Osteoblast (primary cell): ENCODE measurements at regions not wholly inside any gene's neighbourhood (a gene's known extent, or its start where the extent isn't known, plus 50 kb on each side); places are given as distances from the start of the nearest gene placed in this dataset.

Experiments used
- DNase-seq: peaks from one replicate; pipeline ENCODE4 v3.0.0; 2011; ENCODE audit warnings: low spot score, mixed read lengths; ENCODE audit not compliant: insufficient read length; ENCODE audit errors: missing footprints
- H2AFZ ChIP-seq: 2 replicates; pipeline ENCODE4 v1.6.0; 2011; ENCODE audit warnings: mild to moderate bottlenecking, low read length
- H3K27ac ChIP-seq: 2 replicates; pipeline ENCODE4 v1.5.1; 2011; ENCODE audit warnings: mild to moderate bottlenecking, low read depth, low read length, moderate library complexity
- H3K27me3 ChIP-seq: 2 replicates; pipeline ENCODE4 v1.6.0; 2012; ENCODE audit warnings: mild to moderate bottlenecking, control low read depth, inconsistent platforms, low read length, moderate library complexity; ENCODE audit not compliant: insufficient read depth
- H3K36me3 ChIP-seq: 2 replicates; pipeline ENCODE4 v1.5.1; 2011; ENCODE audit warnings: mild to moderate bottlenecking, low read length, control low read depth, moderate library complexity; ENCODE audit not compliant: insufficient read depth
- H3K4me1 ChIP-seq: 2 replicates; pipeline ENCODE4 v1.5.1; 2011; ENCODE audit warnings: mild to moderate bottlenecking, low read length, control low read depth, moderate library complexity; ENCODE audit not compliant: insufficient read depth
- H3K4me2 ChIP-seq: 2 replicates; pipeline ENCODE4 v1.6.0; 2011; ENCODE audit warnings: mild to moderate bottlenecking, low read length; ENCODE audit not compliant: insufficient read depth
- H3K4me3 ChIP-seq: fragments of 200-600 bp; sonication (generic); 3 replicates; pipeline ENCODE4 v1.5.1; 2012; ENCODE audit warnings: mild to moderate bottlenecking, low read length, inconsistent platforms; ENCODE audit not compliant: insufficient read depth
- H3K79me2 ChIP-seq: 2 replicates; pipeline ENCODE4 v1.6.0; 2012; ENCODE audit warnings: mild to moderate bottlenecking, low read length, control low read depth, inconsistent platforms; ENCODE audit not compliant: insufficient read depth
- H3K9me3 ChIP-seq: 2 replicates; pipeline ENCODE4 v1.5.1; 2011; ENCODE audit warnings: low read depth, low read length, control low read depth
- H4K20me1 ChIP-seq: 2 replicates; pipeline ENCODE4 v1.6.0; 2012; ENCODE audit warnings: mild to moderate bottlenecking, low read length, control low read depth; ENCODE audit not compliant: insufficient read depth
- CTCF ChIP-seq: IDR thresholded peaks from 2 replicates; pipeline ENCODE4 v1.5.1; 2011; ENCODE audit warnings: mild to moderate bottlenecking, low read depth, low read length, moderate library complexity; ENCODE audit errors: extremely low read depth

- DNase-seq: no peak
Measured at GRCh38 chr7:51539840-51540239, 223.2 kb upstream of the COBL start.

DNA sequence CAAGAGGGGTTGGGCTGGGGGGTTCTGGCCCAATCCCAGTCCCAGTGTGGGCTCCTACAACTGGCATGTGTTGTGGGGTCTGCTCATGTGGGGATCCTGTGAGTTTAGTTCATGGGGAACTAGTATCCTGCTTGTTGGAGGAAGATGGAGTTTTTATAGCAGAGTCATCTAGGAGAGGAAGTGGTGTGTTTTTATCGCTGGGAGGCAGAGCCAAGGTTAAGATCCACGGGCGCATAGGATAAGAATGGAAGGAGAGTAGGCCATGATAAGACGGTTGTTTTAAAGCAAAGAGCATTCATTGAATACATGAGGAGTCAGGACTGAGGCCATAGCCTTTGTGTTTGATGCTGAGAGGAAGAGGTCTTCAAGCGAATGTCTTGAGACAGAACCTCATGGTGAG is 211.6 kb upstream of the COBL start:
- TF ChIP-seq CTCF: no peak
- DNase-seq: no peak
- H2AFZ ChIP-seq: no peak overlapping the region
- no peaks in the 10 kb centered on the region for H3K9me3 ChIP-seq
- H3K27me3 ChIP-seq: no peaks in the 10 kb centered on the region
- H3K36me3 ChIP-seq: no peaks in the 10 kb centered on the region
- no peak overlapping the region for H3K4me3 ChIP-seq
- H3K27ac ChIP-seq: no peak overlapping the region
- H3K79me2 ChIP-seq: no peaks in the 10 kb centered on the region
- H3K4me2 ChIP-seq: no peak overlapping the region
- H4K20me1 ChIP-seq: no peaks in the 10 kb centered on the region
- no peaks in the 10 kb centered on the region for H3K4me1 ChIP-seq

More at GRCh38 chr7:51539840-51540239, 223.2 kb upstream of the COBL start:
- H3K4me3 ChIP-seq: no peak overlapping the region
- H3K36me3 ChIP-seq: no peaks in the 10 kb centered on the region
- no peaks in the 10 kb centered on the region for H3K27me3 ChIP-seq
- H2AFZ ChIP-seq: no peak overlapping the region
- H3K79me2 ChIP-seq: no peaks in the 10 kb centered on the region
- no peak overlapping the region for H3K4me2 ChIP-seq
- H3K9me3 ChIP-seq: peaks cover 6% of the 10 kb centered on the region
- no peak overlapping the region for H3K27ac ChIP-seq
- H3K4me1 ChIP-seq: no peaks in the 10 kb centered on the region
- TF ChIP-seq CTCF: no peak
- no peaks in the 10 kb centered on the region for H4K20me1 ChIP-seq

DNA sequence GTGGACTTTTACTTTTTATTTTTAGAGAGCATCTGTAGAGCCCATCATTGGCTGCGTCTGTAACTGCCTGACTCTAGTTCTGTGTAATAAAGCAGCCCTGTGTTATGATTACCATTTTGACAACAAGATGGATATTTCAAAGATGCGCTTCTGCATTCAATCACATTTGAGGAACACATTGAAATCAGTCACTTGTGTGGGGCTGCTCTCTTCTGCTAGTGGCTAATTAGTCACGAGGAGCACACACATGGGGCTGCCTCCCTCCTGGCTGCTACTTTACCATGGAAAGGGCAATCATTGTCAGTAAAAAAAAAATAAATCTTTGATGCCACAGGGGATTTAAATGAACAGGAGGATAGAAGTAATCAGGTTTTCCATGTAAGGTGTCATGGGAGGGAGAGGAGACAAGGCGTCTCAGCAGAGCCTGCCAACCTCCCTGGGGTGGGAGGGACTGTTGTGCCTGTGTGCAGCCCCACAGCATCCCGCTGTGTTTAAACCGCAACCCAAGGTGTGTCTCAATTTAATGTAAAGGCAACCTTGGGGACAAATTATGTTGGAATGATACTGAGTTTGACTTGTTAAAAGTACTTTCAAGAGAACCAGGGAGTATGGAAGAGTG is 205.2 kb upstream of the COBL start:
- DNase-seq: no peak
- Histone ChIP-seq H3K9me3 (no peaks in the 10 kb centered on the region), H3K27ac (no peak overlapping the region), H3K27me3 (no peaks in the 10 kb centered on the region), H4K20me1 (no peaks in the 10 kb centered on the region), H3K36me3 (no peaks in the 10 kb centered on the region), H3K4me3 (no peak overlapping the region), H3K4me2 (no peak overlapping the region), H3K79me2 (no peaks in the 10 kb centered on the region), H2AFZ (no peak overlapping the region), H3K4me1 (no peaks in the 10 kb centered on the region)
- no peak for TF ChIP-seq CTCF

DNA sequence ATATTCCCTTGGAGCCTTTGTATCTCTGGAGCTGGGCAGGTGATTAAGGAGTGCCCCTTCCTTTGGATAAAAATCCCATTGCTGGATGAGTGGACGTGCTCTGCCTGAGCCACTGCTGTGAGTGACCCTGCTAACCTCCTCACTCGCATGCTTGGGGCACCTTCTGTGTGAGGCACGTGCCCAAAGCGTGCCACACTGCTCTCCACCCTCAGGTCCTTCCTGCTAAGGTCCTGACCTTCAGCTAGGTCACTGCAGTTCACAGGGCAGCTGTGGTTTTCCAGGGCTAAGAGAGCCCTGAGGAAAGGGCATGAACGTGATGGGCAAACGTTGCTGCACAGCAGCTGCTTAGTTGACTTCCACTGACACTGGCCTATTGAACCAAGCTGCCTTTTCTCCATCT is 204.4 kb upstream of the COBL start:
- H3K9me3 ChIP-seq: no peaks in the 10 kb centered on the region
- H3K36me3 ChIP-seq: no peaks in the 10 kb centered on the region
- no peaks in the 10 kb centered on the region for H4K20me1 ChIP-seq
- H3K4me3 ChIP-seq: no peak overlapping the region
- no peak overlapping the region for H2AFZ ChIP-seq
- TF ChIP-seq CTCF: no peak
- no peak overlapping the region for H3K27ac ChIP-seq
- H3K4me2 ChIP-seq: no peak overlapping the region
- H3K79me2 ChIP-seq: no peaks in the 10 kb centered on the region
- H3K27me3 ChIP-seq: no peaks in the 10 kb centered on the region
- H3K4me1 ChIP-seq: no peaks in the 10 kb centered on the region
- peak; percentile 9 for DNase-seq
